IMR-90 (cell line): ENCODE measurements at regions not wholly inside any gene's neighbourhood (a gene's known extent, or its start where the extent isn't known, plus 50 kb on each side); places are given as distances from the start of the nearest gene placed in this dataset.
"Not testable (repeated sequence)": the region's sequence is repeated elsewhere in the genome, so short reads cannot be mapped to it uniquely, and the experiment has no call there.

Experiments
- ATAC-seq: fragments of 200-7000 bp; cut with Tn5 transposase; 2 replicates; pipeline ENCODE4 v1.9.1; 2020; ENCODE audit warnings: low read depth, mild to moderate bottlenecking, moderate library complexity
- BruUV-seq: library from RNA; stranded (reverse); fragments of 400-500 nt; replicated peaks from 2 replicates; lab custom pipeline; 2021; lab: Mats Ljungman, UMichigan
- CTCF ChIA-PET: fragments of 300-600 bp; formaldehyde crosslinking; extraction: SDS; loops from one replicate; lab custom pipeline; 2021; ENCODE audit warnings: antibody characterized with exemption; lab: Yijun Ruan, JAX
- POLR2A ChIA-PET: fragments of 300-600 bp; sonication (Branson Sonifier 250); formaldehyde crosslinking; loops from one replicate; lab custom pipeline; 2022; ENCODE audit warnings: antibody characterized with exemption; ENCODE audit not compliant: unreplicated experiment; lab: Charles Lee
- DNase-seq: peaks from one replicate; pipeline ENCODE4 v3.0.0; 2013
- H2AFZ ChIP-seq: replicated peaks from 2 replicates; pipeline ENCODE3; 2013; ENCODE audit warnings: low read length, mild to moderate bottlenecking; ENCODE audit not compliant: poor library complexity
- H2AK5ac ChIP-seq: 2 replicates; pipeline ENCODE4 v1.6.1; 2013; ENCODE audit warnings: low read depth, low read length, inconsistent platforms
- H2AK9ac ChIP-seq: replicated peaks from 2 replicates; pipeline ENCODE3; 2013; ENCODE audit warnings: mild to moderate bottlenecking, low read depth, low read length, moderate library complexity; ENCODE audit not compliant: poor library complexity
- H2BK120ac ChIP-seq: 2 replicates; pipeline ENCODE4 v1.6.1; 2013; ENCODE audit warnings: low read depth, low read length, inconsistent platforms
- H2BK15ac ChIP-seq: 3 replicates; pipeline ENCODE4 v1.6.1; 2013; ENCODE audit warnings: low read depth, low read length, inconsistent platforms
- H2BK20ac ChIP-seq: 2 replicates; pipeline ENCODE4 v1.6.1; 2013; ENCODE audit warnings: low read depth, mild to moderate bottlenecking, inconsistent platforms, low read length, moderate library complexity
- H2BK5ac ChIP-seq: 2 replicates; pipeline ENCODE4 v1.6.1; 2013; ENCODE audit warnings: mild to moderate bottlenecking, low read depth, low read length, inconsistent platforms; ENCODE audit not compliant: poor library complexity, severe bottlenecking
- H3K14ac ChIP-seq: replicated peaks from 2 replicates; pipeline ENCODE4 v1.6.1; 2013; ENCODE audit warnings: low read depth, low read length, inconsistent platforms
- H3K18ac ChIP-seq: 2 replicates; pipeline ENCODE4 v1.6.1; 2013; ENCODE audit warnings: low read depth, low read length, control low read depth
- H3K23ac ChIP-seq: 2 replicates; pipeline ENCODE4 v1.6.1; 2013; ENCODE audit warnings: low read depth, low read length, inconsistent platforms
- H3K27ac ChIP-seq: 2 replicates; pipeline ENCODE4 v1.5.1; 2013; ENCODE audit warnings: mild to moderate bottlenecking, control low read depth, low read length; ENCODE audit not compliant: insufficient read depth
- H3K27me3 ChIP-seq: 2 replicates; pipeline ENCODE4 v1.6.1; 2013; ENCODE audit warnings: low read length; ENCODE audit not compliant: control insufficient read depth, insufficient read depth
- H3K36me3 ChIP-seq: 2 replicates; pipeline ENCODE4 v1.6.1; 2013; ENCODE audit warnings: low read length, mixed read lengths; ENCODE audit not compliant: control insufficient read depth, insufficient read depth
- H3K4ac ChIP-seq: 2 replicates; pipeline ENCODE4 v1.6.1; 2013; ENCODE audit warnings: low read depth, low read length, inconsistent platforms
- H3K4me1 ChIP-seq: 2 replicates; pipeline ENCODE4 v1.6.1; 2013; ENCODE audit warnings: low read length, mixed read lengths; ENCODE audit not compliant: control insufficient read depth, insufficient read depth
- H3K4me2 ChIP-seq: 2 replicates; pipeline ENCODE4 v1.6.1; 2013; ENCODE audit warnings: low read depth, mild to moderate bottlenecking, control low read depth, low read length, moderate library complexity
- H3K4me3 ChIP-seq: 2 replicates; pipeline ENCODE4 v1.5.1; 2013; ENCODE audit warnings: low read depth, mild to moderate bottlenecking, control low read depth, low read length, moderate library complexity; ENCODE audit not compliant: insufficient read depth
- H3K56ac ChIP-seq: 2 replicates; pipeline ENCODE4 v1.6.1; 2013; ENCODE audit warnings: low read length, inconsistent platforms; ENCODE audit not compliant: insufficient read depth; ENCODE audit errors: extremely low read depth
- H3K79me1 ChIP-seq, 2 experiments: 2 replicates each; pipeline ENCODE4 v1.6.1; 2013; ENCODE audit warnings: low read length in 2 of 2, inconsistent platforms in 1 of 2, low read depth in 1 of 2
- H3K9ac ChIP-seq: 2 replicates; pipeline ENCODE4 v1.6.1; 2013; ENCODE audit warnings: low read depth, low read length, control low read depth
- H3K9me1 ChIP-seq: 2 replicates; pipeline ENCODE4 v1.6.1; 2013; ENCODE audit warnings: low read length, inconsistent platforms; ENCODE audit not compliant: insufficient read depth
- H3K9me3 ChIP-seq: 2 replicates; pipeline ENCODE4 v1.6.1; 2013; ENCODE audit warnings: low read length; ENCODE audit not compliant: control insufficient read depth, insufficient read depth
- H4K20me1 ChIP-seq: 2 replicates; pipeline ENCODE4 v1.6.1; 2013; ENCODE audit warnings: low read length, inconsistent platforms; ENCODE audit not compliant: insufficient read depth
- H4K5ac ChIP-seq: 2 replicates; pipeline ENCODE4 v1.6.1; 2013; ENCODE audit warnings: mild to moderate bottlenecking, low read depth, low read length, control low read depth
- H4K8ac ChIP-seq, 2 experiments: 2 replicates each; pipeline ENCODE4 v1.6.1; 2013; ENCODE audit warnings: low read depth in 2 of 2, low read length in 2 of 2, control low read depth in 1 of 2, inconsistent platforms in 1 of 2
- H4K91ac ChIP-seq: 2 replicates; pipeline ENCODE4 v1.6.1; 2013; ENCODE audit warnings: low read depth, low read length, inconsistent platforms; ENCODE audit not compliant: insufficient read depth
- whole genome bisulfite sequencing, 2 experiments: methylation state at CpG; one replicate each; pipeline versions ENCODE4 v1.1.5 to v1.1.7; 2013; ENCODE audit warnings: missing lambda C conversion rate in 2 of 2; ENCODE audit not compliant: insufficient read length in 1 of 2; ENCODE audit errors: extremely low coverage in 2 of 2; 5-methylcytosine and 5-hydroxymethylcytosine counted together
- dilution Hi-C: fragments of 300-500 bp; cut with HindIII; formaldehyde crosslinking; loops from one replicate; pipeline ENCODE4 v1.14.3; 2018; ENCODE audit warnings: low sequenced_read_pairs; ENCODE audit not compliant: unreplicated experiment
- in situ Hi-C: fragments of 300-500 bp; cut with MboI; formaldehyde crosslinking; loops from 3 replicates; pipeline ENCODE4 v1.14.3; 2019; ENCODE audit warnings: low sequenced_read_pairs, inconsistent platforms, mixed read lengths
- intact Hi-C: fragments of 100-400 bp; cut with micrococcal nuclease; formaldehyde crosslinking; loops from 2 replicates; pipeline ENCODE4 v1.10.0; 2022

GRCh38 chr4:49287893-49288292 is 301.8 kb downstream of the CWH43 start:
- intact Hi-C loops, H3K36me3 ChIP-seq, H3K9me3 ChIP-seq, H3K4me3 ChIP-seq, H2BK20ac ChIP-seq, H2BK5ac ChIP-seq, H4K91ac ChIP-seq, H3K79me1 ChIP-seq, H3K56ac ChIP-seq, POLR2A ChIA-PET, dilution Hi-C loops, H3K9ac ChIP-seq, BruUV-seq, H3K14ac ChIP-seq, H3K18ac ChIP-seq, H3K4ac ChIP-seq, H3K4me1 ChIP-seq, H3K23ac ChIP-seq, H3K4me2 ChIP-seq, H2BK120ac ChIP-seq, in situ Hi-C loops, H3K27ac ChIP-seq, DNase-seq, H3K9me1 ChIP-seq, H4K8ac ChIP-seq, H3K27me3 ChIP-seq, H4K5ac ChIP-seq, H2AFZ ChIP-seq, H2BK15ac ChIP-seq, H2AK9ac ChIP-seq, ATAC-seq, H2AK5ac ChIP-seq, H4K20me1 ChIP-seq, CTCF ChIA-PET: not testable (repeated sequence)
- WGBS, 2 experiments, result no CpG with 5 or more reads among the region's 17 CpGs

DNA sequence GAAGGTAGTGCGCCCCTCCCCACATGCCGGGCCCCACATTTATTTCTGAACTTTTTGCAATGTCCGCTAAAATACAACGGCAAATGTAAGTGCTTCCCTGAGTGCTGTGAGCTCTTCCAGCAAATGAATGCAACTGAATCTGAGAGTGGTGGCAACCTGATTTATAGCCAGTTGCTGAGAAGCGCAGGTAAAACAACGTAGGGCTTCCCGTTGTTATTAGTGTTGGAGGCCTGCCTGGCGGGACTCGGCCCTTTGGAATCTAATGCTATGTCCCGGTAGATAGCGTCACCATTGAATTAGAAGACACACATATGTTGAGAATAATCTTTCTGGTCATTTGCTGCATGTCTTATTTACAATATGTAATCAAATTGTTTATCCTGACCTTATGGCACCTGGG is 302.7 kb downstream of the CWH43 start:
- WGBS, 2 experiments, result 100% methylated on average over 1 of the region's 11 CpGs; no CpG with 5 or more reads in 1 of the 2 experiments
- H4K8ac ChIP-seq, H3K4me3 ChIP-seq, H2BK20ac ChIP-seq, intact Hi-C loops, H2AFZ ChIP-seq, POLR2A ChIA-PET, H2BK120ac ChIP-seq, BruUV-seq, H3K4me1 ChIP-seq, in situ Hi-C loops, H2BK15ac ChIP-seq, H3K36me3 ChIP-seq, H4K5ac ChIP-seq, H3K27me3 ChIP-seq, CTCF ChIA-PET, H2AK9ac ChIP-seq, H4K20me1 ChIP-seq, H4K91ac ChIP-seq, H3K27ac ChIP-seq, DNase-seq, H3K79me1 ChIP-seq, H3K9me1 ChIP-seq, ATAC-seq, H3K9me3 ChIP-seq, H2BK5ac ChIP-seq, H3K56ac ChIP-seq, H2AK5ac ChIP-seq, H3K18ac ChIP-seq, H3K23ac ChIP-seq, H3K14ac ChIP-seq, H3K9ac ChIP-seq, H3K4me2 ChIP-seq, dilution Hi-C loops, H3K4ac ChIP-seq: not testable (repeated sequence)
